Panc1 (cell line): ENCODE measurements at regions not wholly inside any gene's neighbourhood (a gene's known extent, or its start where the extent isn't known, plus 50 kb on each side); places are given as distances from the start of the nearest gene placed in this dataset.

Experiments used
- ATAC-seq: fragments of 200-7000 bp; cut with Tn5 transposase; 2 replicates; pipeline ENCODE4 v1.9.1; 2020; ENCODE audit warnings: mild to moderate bottlenecking, moderate library complexity
- BruUV-seq: library from RNA; stranded (reverse); fragments of 400-500 nt; replicated peaks from 2 replicates; lab custom pipeline; 2021; lab: Mats Ljungman, UMichigan
- CTCF ChIA-PET: fragments of 300-600 bp; sonication (Branson Sonifier 250); formaldehyde crosslinking; loops from one replicate; lab custom pipeline; 2022; ENCODE audit warnings: antibody characterized with exemption; lab: Charles Lee
- POLR2A ChIA-PET: fragments of 300-600 bp; sonication (Branson Sonifier 250); formaldehyde crosslinking; loops from one replicate; lab custom pipeline; 2022; ENCODE audit warnings: antibody characterized with exemption; lab: Charles Lee
- DNase-seq: peaks from one replicate; pipeline ENCODE4 v3.0.0-alpha.2; 2010; ENCODE audit warnings: low read depth, low spot score
- H3K27ac ChIP-seq: 2 replicates; pipeline ENCODE4 v1.5.1; 2011; ENCODE audit warnings: mild to moderate bottlenecking, low read length, inconsistent platforms
- H3K27me3 ChIP-seq: fragments of 200-500 bp; sonication (Bioruptor generic); 2 replicates; pipeline ENCODE4 v1.6.0; 2014; ENCODE audit warnings: low read length, inconsistent platforms; ENCODE audit not compliant: control insufficient read depth, insufficient read depth
- H3K36me3 ChIP-seq: fragments of 200-500 bp; sonication (Bioruptor generic); 2 replicates; pipeline ENCODE4 v1.5.1; 2014; ENCODE audit warnings: inconsistent platforms, mild to moderate bottlenecking, low read length, moderate library complexity; ENCODE audit not compliant: control insufficient read depth, insufficient read depth
- H3K4me1 ChIP-seq: 2 replicates; pipeline ENCODE4 v1.5.1; 2011; ENCODE audit warnings: inconsistent platforms, mild to moderate bottlenecking, low read length, moderate library complexity; ENCODE audit not compliant: control insufficient read depth, insufficient read depth
- H3K4me3 ChIP-seq, 2 experiments: 2 replicates each; pipeline ENCODE4 v1.5.1; 2011 to 2012; ENCODE audit warnings: low read depth in 2 of 2, low read length in 2 of 2, mild to moderate bottlenecking in 2 of 2, inconsistent platforms in 1 of 2, moderate library complexity in 1 of 2
- H3K9me3 ChIP-seq: fragments of 200-500 bp; sonication (Bioruptor generic); 2 replicates; pipeline ENCODE4 v1.5.1; 2014; ENCODE audit warnings: low read depth, mild to moderate bottlenecking, inconsistent platforms, low read length, moderate library complexity; ENCODE audit not compliant: control insufficient read depth, insufficient read depth
- POLR2AphosphoS5 ChIP-seq: IDR thresholded peaks from 2 replicates; pipeline ENCODE4 v1.6.1; 2012; ENCODE audit warnings: mild to moderate bottlenecking, low read depth, low read length, moderate library complexity
- SIN3A ChIP-seq: IDR thresholded peaks from 2 replicates; pipeline ENCODE4 v1.6.1; 2012; ENCODE audit warnings: low read depth, mild to moderate bottlenecking, low read length, moderate library complexity, borderline replicate concordance; ENCODE audit not compliant: insufficient read depth
- TCF7L2 ChIP-seq: IDR thresholded peaks from 2 replicates; pipeline ENCODE4 v1.6.1; 2011; ENCODE audit warnings: mild to moderate bottlenecking, low read depth, low read length, inconsistent platforms
- in situ Hi-C: cut with HindIII; loops from 2 replicates; pipeline ENCODE4 v1.10.0; 2016; ENCODE audit warnings: low sequenced_read_pairs, low pct_unique_long_range_greater_than_20kb
- intact Hi-C: fragments of 100-400 bp; cut with micrococcal nuclease; formaldehyde crosslinking; loops from one replicate; pipeline ENCODE4 v1.10.0; 2022; ENCODE audit not compliant: unreplicated experiment
- TF ChIP-seq, protein P1 (sequence below): fragments of 450-650 bp; IDR thresholded peaks from 2 replicates; pipeline ENCODE4 v1.5.1; 2017; ENCODE audit warnings: mild to moderate bottlenecking
- TF ChIP-seq, protein P2 (sequence below), 2 experiments: IDR thresholded peaks; 2 replicates each; pipeline ENCODE4 v1.6.1; 2011 to 2012; ENCODE audit warnings: low read depth in 2 of 2, control low read depth in 1 of 2, low read length in 1 of 2, mild to moderate bottlenecking in 1 of 2, moderate library complexity in 1 of 2; ENCODE audit not compliant: insufficient read depth in 1 of 2

DNA sequence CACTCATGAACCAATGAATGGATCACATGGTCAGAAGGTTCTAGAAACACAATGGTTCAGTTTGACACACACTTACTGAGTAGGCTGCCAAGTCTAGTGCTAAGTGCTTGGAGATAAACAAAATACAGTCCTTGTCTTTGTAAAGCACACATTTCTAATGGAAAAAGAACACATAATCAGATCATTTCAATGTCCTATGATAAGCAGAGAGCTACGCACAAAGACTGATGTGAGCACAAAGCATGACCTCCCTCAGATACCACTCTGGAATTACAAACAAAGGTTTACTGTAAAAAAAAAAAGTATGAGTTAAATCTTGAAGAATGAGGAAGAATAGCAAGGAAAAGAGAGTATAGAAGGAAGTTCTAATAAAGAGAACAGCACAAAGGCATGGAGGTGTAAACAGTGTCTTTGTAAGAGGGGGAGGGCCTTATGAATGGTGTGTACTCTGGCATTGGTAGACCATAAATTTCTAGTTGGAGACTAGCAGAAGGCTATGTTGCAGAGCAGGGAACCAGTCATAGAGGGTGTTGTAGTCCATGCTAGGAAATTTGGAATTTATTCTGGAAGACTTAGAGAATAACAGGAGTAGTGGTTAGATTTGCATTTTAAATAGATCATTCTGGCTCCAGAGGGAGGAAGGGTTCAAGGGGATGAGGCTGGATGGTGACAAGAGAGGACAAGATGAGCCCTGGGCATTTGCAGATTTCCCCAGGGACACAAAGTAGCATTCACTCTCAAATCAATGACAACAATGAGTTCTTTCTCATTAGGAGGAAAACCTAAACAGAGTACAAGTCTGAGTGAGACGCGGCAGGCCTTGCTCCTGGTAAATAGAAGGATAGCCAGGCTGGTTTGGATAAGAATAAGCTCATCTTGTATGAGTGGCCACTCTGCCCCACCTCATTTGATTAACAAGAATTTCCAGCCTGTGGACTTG is 468.0 kb downstream of the TOX3 start:
- CTCF ChIA-PET = no interaction called here
- Histone ChIP-seq H3K27me3 (no peaks in the 10 kb centered on the region), H3K27ac (no peak overlapping the region), H3K4me3 (no peak overlapping the region), H3K4me1 (no peaks in the 10 kb centered on the region), H3K9me3 (no peaks in the 10 kb centered on the region), H3K36me3 (no peaks in the 10 kb centered on the region)
- TF ChIP-seq, protein P1, sequence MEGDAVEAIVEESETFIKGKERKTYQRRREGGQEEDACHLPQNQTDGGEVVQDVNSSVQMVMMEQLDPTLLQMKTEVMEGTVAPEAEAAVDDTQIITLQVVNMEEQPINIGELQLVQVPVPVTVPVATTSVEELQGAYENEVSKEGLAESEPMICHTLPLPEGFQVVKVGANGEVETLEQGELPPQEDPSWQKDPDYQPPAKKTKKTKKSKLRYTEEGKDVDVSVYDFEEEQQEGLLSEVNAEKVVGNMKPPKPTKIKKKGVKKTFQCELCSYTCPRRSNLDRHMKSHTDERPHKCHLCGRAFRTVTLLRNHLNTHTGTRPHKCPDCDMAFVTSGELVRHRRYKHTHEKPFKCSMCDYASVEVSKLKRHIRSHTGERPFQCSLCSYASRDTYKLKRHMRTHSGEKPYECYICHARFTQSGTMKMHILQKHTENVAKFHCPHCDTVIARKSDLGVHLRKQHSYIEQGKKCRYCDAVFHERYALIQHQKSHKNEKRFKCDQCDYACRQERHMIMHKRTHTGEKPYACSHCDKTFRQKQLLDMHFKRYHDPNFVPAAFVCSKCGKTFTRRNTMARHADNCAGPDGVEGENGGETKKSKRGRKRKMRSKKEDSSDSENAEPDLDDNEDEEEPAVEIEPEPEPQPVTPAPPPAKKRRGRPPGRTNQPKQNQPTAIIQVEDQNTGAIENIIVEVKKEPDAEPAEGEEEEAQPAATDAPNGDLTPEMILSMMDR = no peak
- no peak for TF ChIP-seq SIN3A
- no peak for TF ChIP-seq POLR2AphosphoS5
- TF ChIP-seq TCF7L2 = no peak
- TF ChIP-seq, protein P2, sequence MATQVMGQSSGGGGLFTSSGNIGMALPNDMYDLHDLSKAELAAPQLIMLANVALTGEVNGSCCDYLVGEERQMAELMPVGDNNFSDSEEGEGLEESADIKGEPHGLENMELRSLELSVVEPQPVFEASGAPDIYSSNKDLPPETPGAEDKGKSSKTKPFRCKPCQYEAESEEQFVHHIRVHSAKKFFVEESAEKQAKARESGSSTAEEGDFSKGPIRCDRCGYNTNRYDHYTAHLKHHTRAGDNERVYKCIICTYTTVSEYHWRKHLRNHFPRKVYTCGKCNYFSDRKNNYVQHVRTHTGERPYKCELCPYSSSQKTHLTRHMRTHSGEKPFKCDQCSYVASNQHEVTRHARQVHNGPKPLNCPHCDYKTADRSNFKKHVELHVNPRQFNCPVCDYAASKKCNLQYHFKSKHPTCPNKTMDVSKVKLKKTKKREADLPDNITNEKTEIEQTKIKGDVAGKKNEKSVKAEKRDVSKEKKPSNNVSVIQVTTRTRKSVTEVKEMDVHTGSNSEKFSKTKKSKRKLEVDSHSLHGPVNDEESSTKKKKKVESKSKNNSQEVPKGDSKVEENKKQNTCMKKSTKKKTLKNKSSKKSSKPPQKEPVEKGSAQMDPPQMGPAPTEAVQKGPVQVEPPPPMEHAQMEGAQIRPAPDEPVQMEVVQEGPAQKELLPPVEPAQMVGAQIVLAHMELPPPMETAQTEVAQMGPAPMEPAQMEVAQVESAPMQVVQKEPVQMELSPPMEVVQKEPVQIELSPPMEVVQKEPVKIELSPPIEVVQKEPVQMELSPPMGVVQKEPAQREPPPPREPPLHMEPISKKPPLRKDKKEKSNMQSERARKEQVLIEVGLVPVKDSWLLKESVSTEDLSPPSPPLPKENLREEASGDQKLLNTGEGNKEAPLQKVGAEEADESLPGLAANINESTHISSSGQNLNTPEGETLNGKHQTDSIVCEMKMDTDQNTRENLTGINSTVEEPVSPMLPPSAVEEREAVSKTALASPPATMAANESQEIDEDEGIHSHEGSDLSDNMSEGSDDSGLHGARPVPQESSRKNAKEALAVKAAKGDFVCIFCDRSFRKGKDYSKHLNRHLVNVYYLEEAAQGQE (IDR thresholded peaks at IDR 0.05; ENCODE audit: insufficient read depth in 1 of 2, low read depth in 2 of 2, low read length in 1 of 2) = no peak
- ATAC-seq (no peak), DNase-seq (no peak)
- BruUV-seq = no TSS peak
- intact Hi-C loops (no loop called here), in situ Hi-C loops (no loop called here)
- POLR2A ChIA-PET = no interaction called here

GRCh38 chr16:52077607-52078006 is 469.3 kb downstream of the TOX3 start:
- BruUV-seq = no TSS peak
- TF ChIP-seq, protein P1 = no peak
- TF ChIP-seq POLR2AphosphoS5 = no peak
- TF ChIP-seq, protein P2 (IDR thresholded peaks at IDR 0.05; ENCODE audit: insufficient read depth in 1 of 2, low read depth in 2 of 2, low read length in 1 of 2) = no peak
- no peak for TF ChIP-seq SIN3A
- no peak for TF ChIP-seq TCF7L2
- Histone ChIP-seq H3K9me3 (no peaks in the 10 kb centered on the region), H3K27me3 (no peaks in the 10 kb centered on the region), H3K4me3 (no peak overlapping the region), H3K4me1 (no peaks in the 10 kb centered on the region), H3K27ac (no peak overlapping the region), H3K36me3 (no peaks in the 10 kb centered on the region)
- no peak for ATAC-seq
- no peak for DNase-seq
- intact Hi-C loops (no loop called here), in situ Hi-C loops (no loop called here)
- ChIA-PET CTCF (no interaction called here), POLR2A (no interaction called here)
